ENCODE measurements at regions not wholly inside any gene's neighbourhood (a gene's known extent, or its start where the extent isn't known, plus 50 kb on each side); places are given as distances from the start of the nearest gene placed in this dataset.

DNA sequence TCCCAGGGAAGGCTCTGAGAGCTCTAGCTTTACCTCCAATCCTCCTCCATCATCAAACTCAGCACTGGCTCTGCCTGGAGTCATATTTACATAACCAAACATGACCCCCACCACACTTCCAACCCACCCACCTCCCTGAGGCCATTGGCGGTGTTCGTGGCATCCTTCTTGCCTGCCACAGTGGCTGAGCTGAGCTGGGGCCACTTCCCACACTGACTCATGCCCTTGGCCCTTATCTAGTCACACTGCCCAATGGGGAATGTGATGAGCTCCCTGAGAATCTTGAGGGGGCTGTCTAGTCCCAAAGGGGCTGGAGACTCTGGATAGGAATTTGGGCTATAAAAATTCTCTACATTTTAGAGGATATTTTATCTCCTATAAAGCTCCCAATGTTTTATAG is 230.9 kb upstream of the IRF2BP2 start:
- intact Hi-C loops (cut with micrococcal nuclease) = loop anchor here (5.0 to 10.0 kb wide), 4 partner anchors 41 to 241 kb away; partner anchors contain the start of gene IRF2BP2
- TF ChIP-seq, protein P1, sequence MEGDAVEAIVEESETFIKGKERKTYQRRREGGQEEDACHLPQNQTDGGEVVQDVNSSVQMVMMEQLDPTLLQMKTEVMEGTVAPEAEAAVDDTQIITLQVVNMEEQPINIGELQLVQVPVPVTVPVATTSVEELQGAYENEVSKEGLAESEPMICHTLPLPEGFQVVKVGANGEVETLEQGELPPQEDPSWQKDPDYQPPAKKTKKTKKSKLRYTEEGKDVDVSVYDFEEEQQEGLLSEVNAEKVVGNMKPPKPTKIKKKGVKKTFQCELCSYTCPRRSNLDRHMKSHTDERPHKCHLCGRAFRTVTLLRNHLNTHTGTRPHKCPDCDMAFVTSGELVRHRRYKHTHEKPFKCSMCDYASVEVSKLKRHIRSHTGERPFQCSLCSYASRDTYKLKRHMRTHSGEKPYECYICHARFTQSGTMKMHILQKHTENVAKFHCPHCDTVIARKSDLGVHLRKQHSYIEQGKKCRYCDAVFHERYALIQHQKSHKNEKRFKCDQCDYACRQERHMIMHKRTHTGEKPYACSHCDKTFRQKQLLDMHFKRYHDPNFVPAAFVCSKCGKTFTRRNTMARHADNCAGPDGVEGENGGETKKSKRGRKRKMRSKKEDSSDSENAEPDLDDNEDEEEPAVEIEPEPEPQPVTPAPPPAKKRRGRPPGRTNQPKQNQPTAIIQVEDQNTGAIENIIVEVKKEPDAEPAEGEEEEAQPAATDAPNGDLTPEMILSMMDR (IDR thresholded peaks at IDR 0.05) = no peak
- TF ChIP-seq EZH2 (IDR thresholded peaks at IDR 0.05; ENCODE audit: borderline replicate concordance, insufficient read depth, low read depth, low read length, poor library complexity, severe bottlenecking) = no peak

DNA sequence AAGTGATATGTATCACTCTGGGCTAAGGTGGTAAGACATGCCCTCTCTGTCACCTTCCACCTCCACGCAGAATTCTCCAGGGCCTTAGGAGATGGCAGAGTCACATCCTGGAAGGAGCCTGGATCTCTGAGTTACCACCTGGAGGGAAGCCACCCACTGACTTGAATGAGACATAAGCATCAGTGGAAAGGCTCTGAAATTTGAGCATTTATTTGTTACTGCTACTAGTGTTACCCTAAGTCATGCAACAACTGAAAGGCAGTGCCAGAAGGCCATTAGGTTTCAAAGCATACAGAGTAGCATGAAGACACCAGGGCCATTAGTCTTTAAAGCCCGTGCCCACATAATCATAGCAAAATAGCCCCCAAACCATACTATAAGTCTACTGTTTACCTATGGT is 230.3 kb upstream of the IRF2BP2 start:
- 85% methylated on average over 2 of the region's 2 CpGs for WGBS (ENCODE audit: insufficient coverage)

More for the DNA sequence above, 230.9 kb upstream of the IRF2BP2 start:
- Histone ChIP-seq H3K36me3 (replicated peaks in 1 of 2; ENCODE audit: control extremely low read depth in 1 of 2, control insufficient read depth in 1 of 2, extremely low read depth in 1 of 2, insufficient read depth in 2 of 2, low read length in 1 of 2) (no peaks in the 10 kb centered on the region), H3K4me1 (ENCODE audit: control insufficient read depth in 2 of 2, insufficient read depth in 2 of 2, low read length in 2 of 2) (peaks cover 25 to 33% of the 10 kb centered on the region in 2 donors), H3K9ac (ENCODE audit: low read length) (no peak overlapping the region), H3K4me2 (replicated peaks; ENCODE audit: low read depth, low read length, poor library complexity, severe bottlenecking) (no peak overlapping the region), H3K9me3 (ENCODE audit: control extremely low read depth in 1 of 3, control insufficient read depth in 2 of 3, insufficient read depth in 1 of 3, low read length in 2 of 3) (no peaks in the 10 kb centered on the region), H3K4me3 (ENCODE audit: control extremely low read depth in 1 of 5, extremely low read depth in 1 of 5, insufficient read depth in 1 of 5, low read depth in 2 of 5, low read length in 4 of 5) (no peak overlapping the region), H2AFZ (ENCODE audit: insufficient read depth, low read depth, low read length, poor library complexity, severe bottlenecking) (no peak overlapping the region), H3K79me2 (ENCODE audit: control insufficient read depth, insufficient read depth, low read length) (no peaks in the 10 kb centered on the region), H3K27me3 (replicated peaks in 1 of 4; ENCODE audit: control extremely low read depth in 1 of 4, control insufficient read depth in 3 of 4, insufficient read depth in 4 of 4, low read length in 3 of 4) (no peaks in the 10 kb centered on the region), H3K27ac (ENCODE audit: low read length in 2 of 2) (no peak overlapping the region), H4K20me1 (ENCODE audit: control insufficient read depth, insufficient read depth, low read length, poor library complexity, severe bottlenecking) (no peaks in the 10 kb centered on the region)
- peaks cover 40% of the 10 kb centered on the region for H3K4me1 Mint-ChIP-seq
- 92% methylated on average over 2 of the region's 2 CpGs for WGBS (ENCODE audit: insufficient coverage)
- ChIA-PET CTCF (no interaction called here), POLR2A (no interaction called here)
- DNase-seq (no peak), ATAC-seq (ENCODE audit: low read depth) (no peak)
- H3K27ac Mint-ChIP-seq = peak overlapping the region; percentile 28
- no peaks in the 10 kb centered on the region for H3K9me3 Mint-ChIP-seq (ENCODE audit: insufficient read depth)
- no peak overlapping the region for H3K4me3 Mint-ChIP-seq
- H3K27me3 Mint-ChIP-seq = no peaks in the 10 kb centered on the region

More for the DNA sequence above, 230.3 kb upstream of the IRF2BP2 start:
- Histone ChIP-seq H3K79me2 (ENCODE audit: control insufficient read depth, insufficient read depth, low read length) (no peaks in the 10 kb centered on the region), H3K27me3 (replicated peaks in 1 of 4; ENCODE audit: control extremely low read depth in 1 of 4, control insufficient read depth in 3 of 4, insufficient read depth in 4 of 4, low read length in 3 of 4) (no peaks in the 10 kb centered on the region), H3K36me3 (replicated peaks in 1 of 2; ENCODE audit: control extremely low read depth in 1 of 2, control insufficient read depth in 1 of 2, extremely low read depth in 1 of 2, insufficient read depth in 2 of 2, low read length in 1 of 2) (no peaks in the 10 kb centered on the region), H3K27ac (ENCODE audit: low read length in 2 of 2) (no peak overlapping the region), H3K4me3 (ENCODE audit: control extremely low read depth in 1 of 5, extremely low read depth in 1 of 5, insufficient read depth in 1 of 5, low read depth in 2 of 5, low read length in 4 of 5) (no peak overlapping the region), H3K4me1 (ENCODE audit: control insufficient read depth in 2 of 2, insufficient read depth in 2 of 2, low read length in 2 of 2) (peaks cover 25 to 32% of the 10 kb centered on the region in 2 donors), H4K20me1 (ENCODE audit: control insufficient read depth, insufficient read depth, low read length, poor library complexity, severe bottlenecking) (no peaks in the 10 kb centered on the region), H3K9me3 (ENCODE audit: control extremely low read depth in 1 of 3, control insufficient read depth in 2 of 3, insufficient read depth in 1 of 3, low read length in 2 of 3) (no peaks in the 10 kb centered on the region), H3K4me2 (replicated peaks; ENCODE audit: low read depth, low read length, poor library complexity, severe bottlenecking) (no peak overlapping the region), H2AFZ (ENCODE audit: insufficient read depth, low read depth, low read length, poor library complexity, severe bottlenecking) (no peak overlapping the region), H3K9ac (ENCODE audit: low read length) (no peak overlapping the region)
- ChIA-PET CTCF (no interaction called here), POLR2A (no interaction called here)
- ATAC-seq (ENCODE audit: low read depth) = no peak
- intact Hi-C loops (cut with micrococcal nuclease) = loop anchor here (5.0 to 10.0 kb wide), 4 partner anchors 42 to 242 kb away; partner anchors contain the start of gene IRF2BP2
- H3K4me3 Mint-ChIP-seq = no peak overlapping the region
- no peaks in the 10 kb centered on the region for H3K9me3 Mint-ChIP-seq (ENCODE audit: insufficient read depth)
- H3K4me1 Mint-ChIP-seq = peaks cover 37% of the 10 kb centered on the region
- H3K27me3 Mint-ChIP-seq = no peaks in the 10 kb centered on the region
- peak overlapping the region; percentile 28 for H3K27ac Mint-ChIP-seq
- no peak for DNase-seq
- TF ChIP-seq, protein P1 (IDR thresholded peaks at IDR 0.05) = no peak
- no peak for TF ChIP-seq EZH2 (IDR thresholded peaks at IDR 0.05; ENCODE audit: borderline replicate concordance, insufficient read depth, low read depth, low read length, poor library complexity, severe bottlenecking)
